Anterior cingulate cortex (tissue), 58 donors: ENCODE measurements at regions not wholly inside any gene's neighbourhood (a gene's known extent, or its start where the extent isn't known, plus 50 kb on each side); places are given as distances from the start of the nearest gene placed in this dataset.
A peak's percentile ranks its signal among the peaks of the same experiment; 100 is the strongest.
"Not testable (repeated sequence)": the region's sequence is repeated elsewhere in the genome, so short reads cannot be mapped to it uniquely, and the experiment has no call there.

ENCODE experiments used
- DNase-seq, 58 donors: peaks; one replicate each; lab custom pipeline; 2025; lab: John Stamatoyannopoulos, UW

- no peak for DNase-seq
Observed at GRCh38 chr12:29901585-29901984, 117.8 kb upstream of the TMTC1 start.

GRCh38 chr12:29899212-29899931 is 115.6 kb upstream of the TMTC1 start:
- DNase-seq = no peak

- DNase-seq = no peak
Observed at GRCh38 chr12:29895966-29896365, 112.2 kb upstream of the TMTC1 start.

GRCh38 chr12:29893002-29893401 is 109.3 kb upstream of the TMTC1 start:
- DNase-seq = no peak

GRCh38 chr12:29891792-29892191 is 108.0 kb upstream of the TMTC1 start:
- DNase-seq = no peak

- DNase-seq = peak in 20 of 58 donors; percentile 1 to 37 (median 6)
Observed at GRCh38 chr12:29889737-29890136, 106.0 kb upstream of the TMTC1 start.

- DNase-seq = no peak
Observed at GRCh38 chr12:29888777-29889176, 105.0 kb upstream of the TMTC1 start.

- DNase-seq = not testable (repeated sequence)
Observed at GRCh38 chr12:29884957-29885356, 101.2 kb upstream of the TMTC1 start.

- DNase-seq = no peak
Observed at GRCh38 chr12:29883941-29884554, 100.3 kb upstream of the TMTC1 start.

GRCh38 chr12:29883525-29883924 is 99.8 kb upstream of the TMTC1 start:
- DNase-seq = no peak

- no peak for DNase-seq
Observed at GRCh38 chr12:29882846-29883245, 99.1 kb upstream of the TMTC1 start.

GRCh38 chr12:29880987-29881386 is 97.2 kb upstream of the TMTC1 start:
- DNase-seq = no peak

- DNase-seq = no peak
Observed at GRCh38 chr12:29879606-29880308, 96.0 kb upstream of the TMTC1 start.

- DNase-seq = no peak
Observed at GRCh38 chr12:29869946-29870345, 86.2 kb upstream of the TMTC1 start.

GRCh38 chr12:29867823-29868222 is 84.1 kb upstream of the TMTC1 start:
- DNase-seq = no peak

- DNase-seq = no peak
Observed at GRCh38 chr12:29863665-29864064, 79.9 kb upstream of the TMTC1 start.

- DNase-seq = peak in 4 of 58 donors; percentile 1 to 20 (median 8)
Observed at GRCh38 chr12:29858270-29858786, 74.6 kb upstream of the TMTC1 start.

- no peak for DNase-seq
Observed at GRCh38 chr12:29847246-29847645, 63.5 kb upstream of the TMTC1 start.

- DNase-seq = no peak
Observed at GRCh38 chr12:29844667-29845066, 60.9 kb upstream of the TMTC1 start.

- peak in 3 of 58 donors; percentile 1 to 44 (median 26) for DNase-seq
Observed at GRCh38 chr12:29843036-29843435, 59.3 kb upstream of the TMTC1 start.

- no peak for DNase-seq
Observed at GRCh38 chr12:29838768-29839167, 55.0 kb upstream of the TMTC1 start.
